ENCODE measurements at regions not wholly inside any gene's neighbourhood (a gene's known extent, or its start where the extent isn't known, plus 50 kb on each side); places are given as distances from the start of the nearest gene placed in this dataset.

DNA sequence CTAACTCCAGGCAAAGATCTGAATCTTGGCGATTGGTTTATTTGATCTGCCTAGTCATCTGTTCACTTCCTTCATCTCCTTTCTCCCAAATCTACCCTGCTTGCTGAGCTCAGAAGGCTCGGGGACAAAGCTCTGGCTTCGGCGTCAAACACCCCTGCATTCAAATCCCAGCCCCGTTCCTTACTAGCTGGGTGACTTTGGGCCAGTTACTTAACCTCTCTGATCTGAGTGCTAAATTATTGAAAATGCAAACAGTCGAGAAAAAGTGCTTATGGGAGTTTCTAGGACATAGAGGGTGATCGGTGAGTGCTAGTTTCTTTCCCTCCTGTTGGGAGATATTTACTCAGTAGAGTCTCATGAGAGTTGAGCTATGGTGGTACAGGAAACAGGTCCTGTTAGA, 121.2 kb upstream of the RFLNA start:
- H3K36me3 ChIP-seq = no peaks in the 10 kb centered on the region
- H3K9me3 ChIP-seq = no peaks in the 10 kb centered on the region
- DNase-seq = no peak
- intact Hi-C loops (cut with DNase I) = no loop called here
- no peak overlapping the region for H3K4me3 ChIP-seq
- no peak for ATAC-seq
- H3K27me3 ChIP-seq (ENCODE audit: low read depth) = no peaks in the 10 kb centered on the region
- H3K27ac ChIP-seq = no peak overlapping the region
- TF ChIP-seq, protein P1, sequence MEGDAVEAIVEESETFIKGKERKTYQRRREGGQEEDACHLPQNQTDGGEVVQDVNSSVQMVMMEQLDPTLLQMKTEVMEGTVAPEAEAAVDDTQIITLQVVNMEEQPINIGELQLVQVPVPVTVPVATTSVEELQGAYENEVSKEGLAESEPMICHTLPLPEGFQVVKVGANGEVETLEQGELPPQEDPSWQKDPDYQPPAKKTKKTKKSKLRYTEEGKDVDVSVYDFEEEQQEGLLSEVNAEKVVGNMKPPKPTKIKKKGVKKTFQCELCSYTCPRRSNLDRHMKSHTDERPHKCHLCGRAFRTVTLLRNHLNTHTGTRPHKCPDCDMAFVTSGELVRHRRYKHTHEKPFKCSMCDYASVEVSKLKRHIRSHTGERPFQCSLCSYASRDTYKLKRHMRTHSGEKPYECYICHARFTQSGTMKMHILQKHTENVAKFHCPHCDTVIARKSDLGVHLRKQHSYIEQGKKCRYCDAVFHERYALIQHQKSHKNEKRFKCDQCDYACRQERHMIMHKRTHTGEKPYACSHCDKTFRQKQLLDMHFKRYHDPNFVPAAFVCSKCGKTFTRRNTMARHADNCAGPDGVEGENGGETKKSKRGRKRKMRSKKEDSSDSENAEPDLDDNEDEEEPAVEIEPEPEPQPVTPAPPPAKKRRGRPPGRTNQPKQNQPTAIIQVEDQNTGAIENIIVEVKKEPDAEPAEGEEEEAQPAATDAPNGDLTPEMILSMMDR (IDR thresholded peaks at IDR 0.05) = no peak
- H3K4me1 ChIP-seq = peaks cover 7% of the 10 kb centered on the region

DNA sequence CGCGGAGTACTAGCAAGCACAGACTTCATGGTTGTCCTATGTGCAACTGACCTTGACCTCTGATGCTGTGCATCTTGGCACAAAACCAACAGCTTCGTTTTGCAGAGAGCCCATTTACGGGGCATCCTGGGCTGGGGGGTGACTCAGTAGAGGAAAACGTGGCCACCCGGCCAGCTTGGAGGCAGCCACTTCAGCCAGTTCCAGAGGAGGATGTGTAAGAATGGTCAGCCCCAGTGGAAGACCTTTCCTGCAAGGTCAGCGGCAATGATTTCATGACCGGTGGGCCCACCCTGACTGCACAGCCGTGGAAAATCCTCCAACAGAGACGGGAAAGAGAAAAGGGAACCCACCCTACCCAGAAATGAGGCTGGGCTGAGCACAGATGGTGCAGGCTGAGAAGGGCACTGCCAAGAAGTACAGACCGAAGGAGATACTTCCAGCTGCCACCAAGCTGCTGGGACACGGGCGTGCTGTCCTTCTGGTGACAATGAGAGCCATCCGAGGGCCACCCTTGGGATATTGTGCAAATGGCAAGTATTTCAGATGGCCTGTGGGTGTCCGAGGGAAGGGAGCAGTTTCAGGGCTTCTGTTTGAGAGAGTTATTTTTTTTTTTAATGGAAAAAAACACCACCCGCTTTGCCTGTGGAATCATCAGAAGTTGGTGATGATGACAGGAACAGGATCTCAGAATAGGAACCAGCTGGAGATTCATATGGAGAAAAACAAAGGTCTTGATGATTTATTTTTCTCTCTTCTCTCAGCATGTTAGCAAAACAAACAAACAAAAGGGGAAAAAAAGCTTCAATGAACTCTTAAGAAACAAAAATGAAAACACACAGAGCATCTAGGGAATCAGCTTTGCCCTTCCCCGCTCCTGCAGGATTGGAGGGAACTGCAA, 120.2 kb upstream of the RFLNA start:
- DNase-seq = no peak
- no peak overlapping the region for H3K27ac ChIP-seq
- intact Hi-C loops (cut with DNase I) = no loop called here

DNA sequence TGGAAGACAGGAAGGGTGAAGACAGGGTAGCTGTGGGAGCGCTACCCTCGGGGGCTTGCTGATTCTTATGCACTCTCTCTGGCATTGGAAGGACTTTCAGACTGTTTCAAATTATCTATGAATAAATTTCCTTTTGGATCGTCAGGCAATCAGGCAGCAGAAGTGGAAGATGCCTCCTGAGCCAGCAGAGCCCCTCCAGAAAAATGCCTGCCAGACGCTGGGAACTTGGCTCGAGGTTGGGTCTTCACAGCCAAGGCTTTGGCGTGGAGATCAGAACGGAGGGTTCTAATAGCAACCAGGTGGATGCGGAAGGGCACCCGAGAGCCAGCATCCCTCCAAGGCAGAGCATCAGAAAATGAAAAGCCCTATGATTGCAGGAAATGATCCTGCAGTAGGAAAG, 119.2 kb upstream of the RFLNA start:
- H3K4me3 ChIP-seq = no peak overlapping the region
- intact Hi-C loops (cut with DNase I) = no loop called here
- H3K36me3 ChIP-seq = no peaks in the 10 kb centered on the region
- DNase-seq (no peak), ATAC-seq (no peak)
- H3K27ac ChIP-seq = no peak overlapping the region
- no peaks in the 10 kb centered on the region for H3K27me3 ChIP-seq (ENCODE audit: low read depth)
- H3K9me3 ChIP-seq = no peaks in the 10 kb centered on the region
- TF ChIP-seq, protein P1 (IDR thresholded peaks at IDR 0.05) = no peak
- H3K4me1 ChIP-seq = peaks cover 7% of the 10 kb centered on the region

More for the DNA sequence above, 120.2 kb upstream of the RFLNA start:
- no peak overlapping the region for H3K4me3 ChIP-seq
- peaks cover 7% of the 10 kb centered on the region for H3K4me1 ChIP-seq
- TF ChIP-seq, protein P1 (IDR thresholded peaks at IDR 0.05) = no peak
- no peaks in the 10 kb centered on the region for H3K36me3 ChIP-seq
- H3K9me3 ChIP-seq = no peaks in the 10 kb centered on the region
- H3K27me3 ChIP-seq (ENCODE audit: low read depth) = no peaks in the 10 kb centered on the region
- no peak for ATAC-seq

DNA sequence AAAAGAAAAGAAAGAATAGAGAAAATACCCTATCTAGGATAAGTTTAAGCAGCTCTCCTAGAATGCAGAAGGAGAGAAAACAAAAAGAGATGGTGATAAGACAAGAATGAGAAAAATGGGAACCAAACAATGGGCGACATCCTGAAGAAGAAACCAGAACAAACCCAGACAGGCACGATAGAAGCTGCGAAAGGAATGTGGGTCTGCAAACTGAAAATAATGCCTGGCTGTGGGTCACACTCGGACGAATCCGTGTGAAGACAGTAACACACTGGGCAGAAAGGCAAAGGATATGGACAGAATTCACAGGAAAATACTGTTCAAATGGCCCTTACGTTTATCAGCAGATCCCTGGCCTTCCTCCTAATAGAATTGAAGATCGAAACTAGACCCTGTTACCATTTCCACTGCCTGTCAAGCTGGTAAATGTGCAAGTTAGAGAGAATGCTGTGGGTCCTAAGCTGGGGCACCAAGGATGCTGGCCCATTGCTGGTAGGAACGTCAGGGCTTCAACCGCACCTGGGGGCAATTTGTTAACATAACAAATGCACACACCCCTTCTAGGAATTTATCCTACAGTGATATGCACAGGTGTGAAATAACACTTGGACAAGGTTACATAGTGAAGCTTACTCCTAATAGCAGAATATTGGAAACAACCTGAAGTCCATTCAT, 117.5 kb upstream of the RFLNA start:
- H3K9me3 ChIP-seq = no peaks in the 10 kb centered on the region
- TF ChIP-seq, protein P1 (IDR thresholded peaks at IDR 0.05) = no peak
- no peaks in the 10 kb centered on the region for H3K36me3 ChIP-seq
- no peaks in the 10 kb centered on the region for H3K27me3 ChIP-seq (ENCODE audit: low read depth)
- intact Hi-C loops (cut with DNase I) = no loop called here
- H3K27ac ChIP-seq = no peak overlapping the region
- ATAC-seq = no peak
- no peak overlapping the region for H3K4me3 ChIP-seq
- no peaks in the 10 kb centered on the region for H3K4me1 ChIP-seq
- DNase-seq = no peak

DNA sequence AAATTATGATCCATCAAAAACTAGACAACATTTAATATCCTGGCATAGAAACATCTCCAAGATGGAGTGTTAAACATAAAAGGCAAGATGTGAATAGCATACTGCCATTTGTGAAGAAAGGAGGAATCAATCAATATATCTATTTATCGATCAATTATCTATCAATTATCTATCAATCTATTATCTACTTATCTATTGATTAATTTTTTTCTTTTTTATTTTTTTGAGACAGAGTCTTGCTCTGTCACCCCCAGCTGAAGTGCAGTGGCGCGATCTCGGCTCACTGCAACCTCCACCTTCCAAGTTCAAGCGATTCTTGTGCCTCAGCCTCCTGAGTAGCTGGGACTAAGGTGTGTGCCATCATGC, 117.0 kb upstream of the RFLNA start:
- ATAC-seq (no peak), DNase-seq (no peak)
- H3K9me3 ChIP-seq = no peaks in the 10 kb centered on the region
- H3K27ac ChIP-seq = no peak overlapping the region
- TF ChIP-seq, protein P1 (IDR thresholded peaks at IDR 0.05) = no peak
- H3K4me1 ChIP-seq = no peaks in the 10 kb centered on the region
- no peak overlapping the region for H3K4me3 ChIP-seq
- H3K36me3 ChIP-seq = no peaks in the 10 kb centered on the region
- intact Hi-C loops (cut with DNase I) = no loop called here
- H3K27me3 ChIP-seq (ENCODE audit: low read depth) = no peaks in the 10 kb centered on the region

All from lower lobe of right lung (tissue), 2 donors.